ENCODE measurements at regions not wholly inside any gene's neighbourhood (a gene's known extent, or its start where the extent isn't known, plus 50 kb on each side); places are given as distances from the start of the nearest gene placed in this dataset.

DNA sequence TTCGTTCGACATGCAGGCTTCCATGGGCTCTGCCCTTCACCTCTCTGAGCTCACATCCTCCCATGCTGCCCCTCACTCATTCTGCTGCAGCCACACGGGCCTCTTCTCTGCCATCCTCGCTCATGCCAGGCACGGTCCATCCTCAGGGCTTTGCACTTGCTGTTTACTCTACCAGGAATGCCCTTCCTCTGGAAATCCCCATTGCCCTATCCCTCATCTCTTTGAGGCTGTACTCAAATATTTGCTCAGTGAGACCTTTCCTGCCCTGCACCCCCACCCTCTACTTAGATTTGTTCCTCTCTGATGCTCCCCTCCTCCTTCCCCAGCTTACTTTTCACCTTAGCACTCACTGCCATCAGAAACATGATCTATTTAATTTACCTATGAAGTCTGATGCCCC lies 107.0 kb upstream of the ZNF716 start:
- TF ChIP-seq, protein P1, sequence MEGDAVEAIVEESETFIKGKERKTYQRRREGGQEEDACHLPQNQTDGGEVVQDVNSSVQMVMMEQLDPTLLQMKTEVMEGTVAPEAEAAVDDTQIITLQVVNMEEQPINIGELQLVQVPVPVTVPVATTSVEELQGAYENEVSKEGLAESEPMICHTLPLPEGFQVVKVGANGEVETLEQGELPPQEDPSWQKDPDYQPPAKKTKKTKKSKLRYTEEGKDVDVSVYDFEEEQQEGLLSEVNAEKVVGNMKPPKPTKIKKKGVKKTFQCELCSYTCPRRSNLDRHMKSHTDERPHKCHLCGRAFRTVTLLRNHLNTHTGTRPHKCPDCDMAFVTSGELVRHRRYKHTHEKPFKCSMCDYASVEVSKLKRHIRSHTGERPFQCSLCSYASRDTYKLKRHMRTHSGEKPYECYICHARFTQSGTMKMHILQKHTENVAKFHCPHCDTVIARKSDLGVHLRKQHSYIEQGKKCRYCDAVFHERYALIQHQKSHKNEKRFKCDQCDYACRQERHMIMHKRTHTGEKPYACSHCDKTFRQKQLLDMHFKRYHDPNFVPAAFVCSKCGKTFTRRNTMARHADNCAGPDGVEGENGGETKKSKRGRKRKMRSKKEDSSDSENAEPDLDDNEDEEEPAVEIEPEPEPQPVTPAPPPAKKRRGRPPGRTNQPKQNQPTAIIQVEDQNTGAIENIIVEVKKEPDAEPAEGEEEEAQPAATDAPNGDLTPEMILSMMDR (conservative IDR thresholded peaks at IDR 0.05; ENCODE audit: low read length) = no peak
- no peak for TF ChIP-seq EZH2phosphoT487 (IDR thresholded peaks at IDR 0.05; ENCODE audit: borderline replicate concordance, low read depth, low read length)

All from OCI-LY7 (cell line).